ENCODE measurements at regions not wholly inside any gene's neighbourhood (a gene's known extent, or its start where the extent isn't known, plus 50 kb on each side); places are given as distances from the start of the nearest gene placed in this dataset.

- DNase-seq (ENCODE audit: insufficient read length, low spot score) = no peak
- no peak for FAIRE-seq
Measured at GRCh38 chr5:159452480-159453167, 122.3 kb upstream of the IL12B start.

GRCh38 chr5:159453209-159453608 lies 122.9 kb upstream of the IL12B start:
- no peak for FAIRE-seq
- no peak for DNase-seq (ENCODE audit: insufficient read length, low spot score)

GRCh38 chr5:159456261-159456660 lies 126.0 kb upstream of the IL12B start:
- no peak for DNase-seq (ENCODE audit: insufficient read length, low spot score)
- FAIRE-seq = no peak

DNA sequence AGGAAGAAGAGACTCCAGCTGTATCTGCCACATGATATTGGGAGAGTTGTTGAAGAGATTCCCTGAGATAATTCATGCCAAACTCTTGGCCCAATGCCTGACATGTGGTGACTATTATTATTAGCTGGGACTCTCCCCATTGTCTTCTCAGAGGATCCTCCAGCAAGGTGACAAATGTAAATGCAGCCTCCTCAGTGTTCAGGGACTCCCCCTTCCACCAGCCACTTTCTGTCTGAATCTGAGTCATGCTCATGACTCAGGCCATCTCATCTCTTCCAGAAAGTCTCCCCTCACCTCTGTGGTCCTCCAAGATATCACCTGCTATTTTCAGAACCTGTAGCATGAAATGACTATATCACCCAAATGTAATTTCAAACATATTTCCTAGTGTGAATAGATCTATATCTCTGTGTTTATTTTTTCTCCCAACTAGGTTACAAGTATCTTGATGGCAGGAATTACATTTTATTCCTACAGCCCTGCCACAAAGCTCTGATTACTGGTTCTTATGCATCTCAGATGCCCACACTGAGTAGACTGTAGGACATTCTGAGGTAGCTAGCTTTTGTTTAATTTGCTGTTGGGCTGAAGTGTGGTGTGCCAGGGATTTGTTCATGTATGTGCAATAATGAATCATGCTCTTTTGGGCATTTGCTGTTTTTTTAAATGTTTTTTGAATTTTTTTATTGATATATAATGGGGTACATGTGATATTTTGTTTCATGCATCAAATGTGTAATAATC lies 126.6 kb upstream of the IL12B start:
- DNase-seq (ENCODE audit: insufficient read length, low spot score) (peak; percentile 63), FAIRE-seq (peak; percentile 99)

DNA sequence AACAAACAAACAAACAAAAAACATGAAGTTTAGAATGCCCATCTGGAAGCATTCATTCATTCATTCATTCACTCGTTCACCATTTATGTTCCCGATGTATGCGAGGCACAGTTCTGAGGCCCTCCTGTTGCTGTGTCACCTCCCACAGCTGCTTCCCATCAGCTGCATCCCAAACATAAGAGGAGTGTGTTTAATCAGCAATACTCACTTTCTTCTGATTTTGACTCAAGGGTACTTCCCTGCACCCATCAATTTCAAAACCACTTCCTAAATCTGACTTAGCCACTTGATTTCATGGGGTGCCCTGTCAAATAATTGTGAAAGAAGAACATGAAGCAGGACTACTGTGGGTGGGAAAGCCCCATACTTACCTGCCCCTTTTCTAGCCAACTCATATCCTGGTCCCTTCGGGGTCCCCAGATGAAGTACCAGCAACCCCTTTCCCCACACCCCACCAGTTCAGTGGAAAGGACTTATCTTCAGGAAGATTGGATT lies 128.0 kb upstream of the IL12B start:
- FAIRE-seq (peak; percentile 81), DNase-seq (ENCODE audit: insufficient read length, low spot score) (no peak)

GRCh38 chr5:159459132-159459627 lies 128.9 kb upstream of the IL12B start:
- no peak for DNase-seq (ENCODE audit: insufficient read length, low spot score)
- peak; percentile 74 for FAIRE-seq

DNA sequence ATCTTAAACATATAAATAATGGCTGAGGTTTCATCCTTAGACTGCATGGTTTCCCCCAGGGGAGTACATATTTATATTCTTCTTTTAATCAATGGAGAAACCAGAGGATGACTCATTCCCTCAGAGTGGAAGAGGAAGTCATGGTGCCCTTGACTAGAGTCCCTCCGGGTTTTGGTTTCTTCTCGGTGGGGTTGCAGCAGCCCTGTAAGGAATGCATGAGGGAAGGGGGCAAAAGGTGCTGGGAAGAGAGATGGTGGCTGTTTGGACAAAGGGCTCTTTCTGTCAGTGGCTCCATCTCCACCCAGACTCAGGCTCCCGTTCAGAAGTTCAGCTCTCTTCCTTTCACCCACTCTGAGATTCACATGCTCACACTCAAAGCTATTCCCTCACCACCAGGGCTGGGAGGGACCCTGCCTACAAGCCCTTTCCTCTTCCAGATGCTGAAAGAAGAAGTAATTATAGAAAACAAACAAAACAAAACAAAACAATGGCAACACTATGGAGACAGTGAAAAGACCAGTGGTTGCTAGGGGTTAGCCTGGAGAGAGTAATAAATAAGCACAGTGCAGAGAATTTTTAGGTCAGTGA lies 129.8 kb upstream of the IL12B start:
- DNase-seq (ENCODE audit: insufficient read length, low spot score) = no peak
- peak; percentile 85 for FAIRE-seq

GRCh38 chr5:159463590-159464321 lies 133.5 kb upstream of the IL12B start:
- DNase-seq (ENCODE audit: insufficient read length, low spot score) (no peak), FAIRE-seq (peak; percentile 28)

DNA sequence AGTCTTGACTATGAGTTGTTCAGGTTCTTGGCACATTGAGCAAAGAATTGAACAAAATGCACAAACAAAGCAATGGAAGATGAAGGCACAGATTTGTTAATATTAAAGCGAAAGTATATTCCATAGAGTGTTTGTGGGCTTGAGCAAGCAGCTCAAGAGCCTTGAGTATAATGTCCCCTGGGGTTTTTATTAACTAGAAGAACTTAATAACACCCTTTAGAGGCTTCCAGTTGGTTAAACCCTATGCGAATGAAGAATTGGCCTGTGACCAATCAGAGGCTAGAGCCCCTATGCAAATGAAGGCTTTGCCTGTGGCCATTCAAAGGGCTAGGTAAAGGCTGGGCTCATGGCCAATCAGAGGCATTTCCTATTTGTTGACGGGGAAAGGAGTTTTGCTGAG lies 135.3 kb upstream of the IL12B start:
- DNase-seq (ENCODE audit: insufficient read length, low spot score) (no peak), FAIRE-seq (no peak)

DNA sequence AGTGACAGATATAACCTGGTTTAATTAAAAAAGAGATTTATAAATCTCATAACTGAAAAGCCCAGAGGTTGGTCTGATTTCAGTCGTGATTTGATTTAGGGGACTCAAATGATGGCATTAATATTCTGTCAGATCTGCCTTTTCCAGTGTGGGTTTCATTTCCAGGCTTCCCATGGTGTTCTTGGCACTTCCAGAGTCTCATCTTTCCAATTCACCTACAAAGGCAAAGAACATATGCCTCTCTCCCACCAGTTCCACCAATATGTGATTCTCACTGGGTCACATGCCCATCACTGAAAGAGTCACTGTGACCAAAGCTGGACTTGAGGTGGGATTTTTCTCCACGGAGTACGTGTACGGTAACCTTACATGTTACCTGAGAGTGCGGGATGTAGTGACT lies 137.4 kb upstream of the IL12B start:
- FAIRE-seq (no peak), DNase-seq (ENCODE audit: insufficient read length, low spot score) (no peak)

DNA sequence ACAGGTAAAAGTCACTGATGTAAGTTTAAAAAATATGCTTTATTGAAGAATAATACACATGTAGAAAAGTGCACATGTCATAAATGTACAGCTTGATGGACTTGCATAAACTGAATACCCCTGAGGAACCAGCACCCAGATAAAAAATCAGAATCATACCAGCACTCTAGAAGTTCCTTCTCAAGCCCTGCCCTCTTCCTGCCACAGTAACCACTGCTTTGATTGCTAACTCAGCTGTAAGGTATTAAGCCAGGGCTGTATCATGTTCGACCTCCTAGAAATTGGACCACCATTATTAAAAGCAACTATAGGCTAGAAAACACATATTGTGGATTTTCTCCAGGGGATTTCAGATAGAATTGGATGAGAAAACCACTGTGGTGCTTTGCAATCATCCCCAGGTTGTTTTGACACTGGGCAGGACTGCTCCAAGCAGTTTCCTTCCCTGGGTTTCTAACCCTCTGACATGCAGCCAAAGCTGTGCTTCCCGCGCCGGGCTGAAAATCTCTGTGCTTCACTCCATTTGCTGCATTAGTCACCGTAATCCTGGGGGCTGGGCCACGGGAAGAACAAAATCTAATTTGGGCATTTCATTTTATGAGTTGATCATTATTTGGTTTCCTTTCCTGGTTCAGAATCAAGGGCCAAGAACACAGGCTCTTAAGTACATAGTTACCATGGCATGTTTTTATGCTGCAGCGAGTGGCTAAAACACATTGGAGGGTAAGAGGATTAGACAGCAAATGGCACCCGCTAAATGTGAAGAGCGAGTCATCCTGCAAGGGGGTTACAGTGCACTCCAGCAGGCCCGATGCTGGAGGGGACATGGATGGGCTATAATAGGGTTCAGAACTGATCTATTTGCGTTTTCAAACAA lies 139.4 kb upstream of the IL12B start:
- FAIRE-seq (no peak), DNase-seq (ENCODE audit: insufficient read length, low spot score) (no peak)

DNA sequence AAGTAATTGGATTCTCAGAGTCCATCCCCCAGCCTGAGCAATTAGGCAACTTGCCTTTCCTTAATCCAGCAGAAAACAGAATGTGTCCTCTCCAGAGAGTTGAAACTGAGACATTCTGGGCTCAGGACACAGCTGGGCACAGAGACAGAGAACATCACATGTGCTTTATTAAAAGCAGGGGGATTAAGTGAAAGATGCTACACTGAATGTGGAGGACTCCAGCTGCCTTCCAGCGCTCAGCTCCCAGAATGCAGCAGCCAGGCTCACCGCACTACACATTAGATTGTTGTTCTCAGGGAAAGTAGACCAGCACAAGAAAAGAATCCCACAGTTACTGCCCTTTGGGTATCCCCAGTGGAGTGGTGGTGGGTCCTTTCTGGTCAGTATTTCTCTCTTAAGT lies 141.6 kb upstream of the IL12B start:
- no peak for FAIRE-seq
- DNase-seq (ENCODE audit: insufficient read length, low spot score) = no peak

GRCh38 chr5:159475026-159475425 lies 144.7 kb upstream of the IL12B start:
- DNase-seq (ENCODE audit: insufficient read length, low spot score) = no peak
- no peak for FAIRE-seq

DNA sequence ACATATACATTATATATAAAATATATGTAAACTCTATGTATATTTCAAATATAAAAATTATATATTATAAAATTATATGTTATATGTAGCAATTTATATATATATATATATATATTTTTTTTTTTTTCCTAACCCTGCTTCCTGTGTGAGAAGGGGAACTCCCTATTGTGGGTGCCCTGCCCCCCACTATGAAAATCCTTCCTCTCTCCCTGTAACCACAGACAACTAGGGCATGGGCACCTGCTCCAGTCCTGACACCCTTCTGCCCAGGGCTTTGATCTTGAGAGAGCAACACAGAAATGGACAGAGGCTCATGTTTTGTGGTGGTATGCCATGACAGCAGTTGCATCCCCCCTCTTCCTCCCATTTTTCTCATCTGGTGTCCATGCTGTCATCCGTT lies 148.7 kb upstream of the IL12B start:
- DNase-seq (ENCODE audit: insufficient read length, low spot score) = no peak
- FAIRE-seq = no peak

GRCh38 chr5:159480849-159481248 lies 150.6 kb upstream of the IL12B start:
- FAIRE-seq = no peak

GRCh38 chr5:159481751-159482150 lies 151.5 kb upstream of the IL12B start:
- no peak for FAIRE-seq
- no peak for DNase-seq (ENCODE audit: insufficient read length, low spot score)

More at GRCh38 chr5:159480849-159481248, 150.6 kb upstream of the IL12B start:
- no peak for DNase-seq (ENCODE audit: insufficient read length, low spot score)

GRCh38 chr5:159486836-159487235 lies 156.5 kb upstream of the IL12B start:
- FAIRE-seq = no peak
- DNase-seq (ENCODE audit: insufficient read length, low spot score) = no peak

DNA sequence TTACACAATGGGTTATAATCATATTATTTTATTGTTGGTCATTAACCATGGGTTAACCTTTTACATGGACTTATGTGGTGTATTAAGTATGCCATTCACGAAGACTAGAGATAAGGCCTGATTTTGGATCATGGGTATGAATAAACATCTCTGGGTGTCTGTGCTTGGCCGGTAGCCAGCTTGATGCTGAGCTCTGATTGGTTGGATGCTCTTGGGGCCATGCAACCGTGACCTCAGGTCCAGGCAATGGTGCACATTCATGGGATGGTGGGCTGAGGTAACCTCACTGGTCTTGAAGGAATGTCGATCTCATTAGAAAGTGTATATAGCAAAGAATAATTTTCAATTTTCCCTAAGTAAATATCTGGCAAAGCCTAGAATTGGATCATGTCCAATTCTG lies 158.2 kb upstream of the IL12B start:
- FAIRE-seq = no peak
- no peak for DNase-seq (ENCODE audit: insufficient read length, low spot score)

- no peak for FAIRE-seq
- no peak for DNase-seq (ENCODE audit: insufficient read length, low spot score)
Measured at GRCh38 chr5:159489779-159490178, 159.5 kb upstream of the IL12B start.

GRCh38 chr5:159490507-159490906 lies 160.2 kb upstream of the IL12B start:
- FAIRE-seq (peak; percentile 4), DNase-seq (ENCODE audit: insufficient read length, low spot score) (no peak)

All from GM19239 (cell line).